ENCODE measurements at regions not wholly inside any gene's neighbourhood (a gene's known extent, or its start where the extent isn't known, plus 50 kb on each side); places are given as distances from the start of the nearest gene placed in this dataset.
"Not testable (repeated sequence)": the region's sequence is repeated elsewhere in the genome, so short reads cannot be mapped to it uniquely, and the experiment has no call there.

GRCh38 chr3:137194301-137194700, 236.5 kb downstream of the IL20RB start:
- H3K4me3 ChIP-seq (ENCODE audit: low read depth in 2 of 2, low read length in 1 of 2): no peak overlapping the region
- no peak for DNase-seq
- H3K9me2 ChIP-seq: no peaks in the 10 kb centered on the region
- H3K9me3 ChIP-seq: no peaks in the 10 kb centered on the region
- ChIA-PET CTCF (interaction anchor here (1.0 kb wide), 1 partner anchor 777 kb away, joined by 3 read pairs; no protein-coding TSS in a partner anchor), POLR2A (no interaction called here)
- WGBS (ENCODE audit: low lambda C conversion rate): 56% methylated on average over 4 of the region's 4 CpGs
- no peak overlapping the region for H3K9ac ChIP-seq
- no peak overlapping the region for H3K27ac ChIP-seq (ENCODE audit: low read depth in 2 of 2, low read length in 1 of 2)
- no peak for TF ChIP-seq USF2 (IDR thresholded peaks at IDR 0.05; ENCODE audit: borderline replicate concordance, low read depth, low read length)
- no peak for TF ChIP-seq ZBTB33 (IDR thresholded peaks at IDR 0.05; ENCODE audit: borderline replicate concordance, low read depth)
- TF ChIP-seq, protein P1, sequence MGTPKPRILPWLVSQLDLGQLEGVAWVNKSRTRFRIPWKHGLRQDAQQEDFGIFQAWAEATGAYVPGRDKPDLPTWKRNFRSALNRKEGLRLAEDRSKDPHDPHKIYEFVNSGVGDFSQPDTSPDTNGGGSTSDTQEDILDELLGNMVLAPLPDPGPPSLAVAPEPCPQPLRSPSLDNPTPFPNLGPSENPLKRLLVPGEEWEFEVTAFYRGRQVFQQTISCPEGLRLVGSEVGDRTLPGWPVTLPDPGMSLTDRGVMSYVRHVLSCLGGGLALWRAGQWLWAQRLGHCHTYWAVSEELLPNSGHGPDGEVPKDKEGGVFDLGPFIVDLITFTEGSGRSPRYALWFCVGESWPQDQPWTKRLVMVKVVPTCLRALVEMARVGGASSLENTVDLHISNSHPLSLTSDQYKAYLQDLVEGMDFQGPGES (IDR thresholded peaks at IDR 0.05; ENCODE audit: low read depth, low read length): no peak
- no peak for TF ChIP-seq TCF12 (IDR thresholded peaks at IDR 0.05)
- TF ChIP-seq RFX5 (IDR thresholded peaks at IDR 0.05; ENCODE audit: low read length): no peak
- TF ChIP-seq FOXM1 (IDR thresholded peaks at IDR 0.05; ENCODE audit: low read depth): no peak
- no peak for TF ChIP-seq EZH2phosphoT487 (IDR thresholded peaks at IDR 0.05; ENCODE audit: borderline replicate concordance, low read depth)
- TF ChIP-seq CTCF (IDR thresholded peaks at IDR 0.05): no peak
- TF ChIP-seq, protein P2, sequence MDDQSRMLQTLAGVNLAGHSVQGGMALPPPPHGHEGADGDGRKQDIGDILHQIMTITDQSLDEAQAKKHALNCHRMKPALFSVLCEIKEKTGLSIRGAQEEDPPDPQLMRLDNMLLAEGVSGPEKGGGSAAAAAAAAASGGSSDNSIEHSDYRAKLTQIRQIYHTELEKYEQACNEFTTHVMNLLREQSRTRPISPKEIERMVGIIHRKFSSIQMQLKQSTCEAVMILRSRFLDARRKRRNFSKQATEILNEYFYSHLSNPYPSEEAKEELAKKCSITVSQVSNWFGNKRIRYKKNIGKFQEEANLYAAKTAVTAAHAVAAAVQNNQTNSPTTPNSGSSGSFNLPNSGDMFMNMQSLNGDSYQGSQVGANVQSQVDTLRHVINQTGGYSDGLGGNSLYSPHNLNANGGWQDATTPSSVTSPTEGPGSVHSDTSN (IDR thresholded peaks at IDR 0.05): no peak
- TF ChIP-seq, protein P3, sequence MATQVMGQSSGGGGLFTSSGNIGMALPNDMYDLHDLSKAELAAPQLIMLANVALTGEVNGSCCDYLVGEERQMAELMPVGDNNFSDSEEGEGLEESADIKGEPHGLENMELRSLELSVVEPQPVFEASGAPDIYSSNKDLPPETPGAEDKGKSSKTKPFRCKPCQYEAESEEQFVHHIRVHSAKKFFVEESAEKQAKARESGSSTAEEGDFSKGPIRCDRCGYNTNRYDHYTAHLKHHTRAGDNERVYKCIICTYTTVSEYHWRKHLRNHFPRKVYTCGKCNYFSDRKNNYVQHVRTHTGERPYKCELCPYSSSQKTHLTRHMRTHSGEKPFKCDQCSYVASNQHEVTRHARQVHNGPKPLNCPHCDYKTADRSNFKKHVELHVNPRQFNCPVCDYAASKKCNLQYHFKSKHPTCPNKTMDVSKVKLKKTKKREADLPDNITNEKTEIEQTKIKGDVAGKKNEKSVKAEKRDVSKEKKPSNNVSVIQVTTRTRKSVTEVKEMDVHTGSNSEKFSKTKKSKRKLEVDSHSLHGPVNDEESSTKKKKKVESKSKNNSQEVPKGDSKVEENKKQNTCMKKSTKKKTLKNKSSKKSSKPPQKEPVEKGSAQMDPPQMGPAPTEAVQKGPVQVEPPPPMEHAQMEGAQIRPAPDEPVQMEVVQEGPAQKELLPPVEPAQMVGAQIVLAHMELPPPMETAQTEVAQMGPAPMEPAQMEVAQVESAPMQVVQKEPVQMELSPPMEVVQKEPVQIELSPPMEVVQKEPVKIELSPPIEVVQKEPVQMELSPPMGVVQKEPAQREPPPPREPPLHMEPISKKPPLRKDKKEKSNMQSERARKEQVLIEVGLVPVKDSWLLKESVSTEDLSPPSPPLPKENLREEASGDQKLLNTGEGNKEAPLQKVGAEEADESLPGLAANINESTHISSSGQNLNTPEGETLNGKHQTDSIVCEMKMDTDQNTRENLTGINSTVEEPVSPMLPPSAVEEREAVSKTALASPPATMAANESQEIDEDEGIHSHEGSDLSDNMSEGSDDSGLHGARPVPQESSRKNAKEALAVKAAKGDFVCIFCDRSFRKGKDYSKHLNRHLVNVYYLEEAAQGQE (IDR thresholded peaks at IDR 0.05; ENCODE audit: low read depth, low read length): no peak
- no peak for TF ChIP-seq SMC3 (IDR thresholded peaks at IDR 0.05; ENCODE audit: low read depth, low read length)
- TF ChIP-seq GABPA (IDR thresholded peaks at IDR 0.05; ENCODE audit: low read depth): no peak
- no peak for TF ChIP-seq FOXJ3 (CRISPR knock-in tag; IDR thresholded peaks at IDR 0.05)
- no peak for TF ChIP-seq FOSL2 (IDR thresholded peaks at IDR 0.05; ENCODE audit: borderline replicate concordance, low read depth)
- H2AFZ ChIP-seq (ENCODE audit: low read depth): no peak overlapping the region
- no peaks in the 10 kb centered on the region for H3K79me2 ChIP-seq (ENCODE audit: insufficient read depth)
- no peaks in the 10 kb centered on the region for H3F3A ChIP-seq (replicated peaks; ENCODE audit: insufficient read depth)
- H3K27me3 ChIP-seq (ENCODE audit: insufficient read depth): no peaks in the 10 kb centered on the region
- no peaks in the 10 kb centered on the region for H4K20me1 ChIP-seq (ENCODE audit: insufficient read depth)
- H3K4me1 ChIP-seq (ENCODE audit: control insufficient read depth in 1 of 2, insufficient read depth in 2 of 2, low read depth in 1 of 2, low read length in 1 of 2): no peaks in the 10 kb centered on the region
- no peaks in the 10 kb centered on the region for H3K36me3 ChIP-seq (replicated peaks in 1 of 2; ENCODE audit: control insufficient read depth in 1 of 2, insufficient read depth in 2 of 2, low read length in 1 of 2)
- H3K4me2 ChIP-seq: no peak overlapping the region

- H3K4me1 ChIP-seq (ENCODE audit: control insufficient read depth in 1 of 2, insufficient read depth in 2 of 2, low read depth in 1 of 2, low read length in 1 of 2); H4K20me1 ChIP-seq (ENCODE audit: insufficient read depth); H3K9me2 ChIP-seq; H3K79me2 ChIP-seq (ENCODE audit: insufficient read depth); POLR2A ChIA-PET; DNase-seq; H3K9ac ChIP-seq; H3K27me3 ChIP-seq (ENCODE audit: insufficient read depth); H3F3A ChIP-seq (replicated peaks; ENCODE audit: insufficient read depth); H3K4me3 ChIP-seq (ENCODE audit: low read depth in 2 of 2, low read length in 1 of 2); H3K4me2 ChIP-seq; CTCF ChIA-PET; H3K27ac ChIP-seq (ENCODE audit: low read depth in 2 of 2, low read length in 1 of 2); H2AFZ ChIP-seq (ENCODE audit: low read depth); H3K9me3 ChIP-seq; H3K36me3 ChIP-seq (replicated peaks in 1 of 2; ENCODE audit: control insufficient read depth in 1 of 2, insufficient read depth in 2 of 2, low read length in 1 of 2): not testable (repeated sequence)
- 52% methylated on average over 3 of the region's 32 CpGs for WGBS (ENCODE audit: low lambda C conversion rate)
These were observed 240.6 kb downstream of the IL20RB start for GRCh38 chr3:137198374-137198773.

All from SK-N-SH (cell line).